Umbilical cord (tissue), 1 donor: ENCODE measurements at regions not wholly inside any gene's neighbourhood (a gene's known extent, or its start where the extent isn't known, plus 50 kb on each side); places are given as distances from the start of the nearest gene placed in this dataset.

Experiments used
- DNase-seq: peaks from one replicate; pipeline ENCODE4 v3.0.0-alpha.2; 2015; ENCODE audit warnings: low spot score

- DNase-seq: no peak
Measured at GRCh38 chr20:54362283-54362682, 113.1 kb upstream of the DOK5 start.

DNA sequence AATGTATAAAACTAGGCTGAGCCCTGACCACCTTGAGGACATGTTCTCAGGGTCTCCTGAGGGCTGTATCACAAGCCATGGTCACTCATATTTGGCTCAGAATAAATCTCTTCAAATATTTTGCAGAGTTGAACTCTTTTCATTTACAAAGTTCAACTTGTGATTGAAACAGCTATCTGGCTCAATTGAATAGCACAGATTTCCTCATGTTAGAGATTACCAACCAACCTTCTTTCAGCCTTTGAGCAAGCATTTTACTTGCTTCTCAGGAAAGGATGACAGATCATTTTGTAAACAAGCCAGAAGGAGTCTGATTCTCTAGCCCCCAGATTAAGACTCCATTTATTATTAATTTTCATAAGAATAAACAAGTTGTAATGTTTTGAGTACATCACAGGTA is 111.0 kb upstream of the DOK5 start:
- no peak for DNase-seq

DNA sequence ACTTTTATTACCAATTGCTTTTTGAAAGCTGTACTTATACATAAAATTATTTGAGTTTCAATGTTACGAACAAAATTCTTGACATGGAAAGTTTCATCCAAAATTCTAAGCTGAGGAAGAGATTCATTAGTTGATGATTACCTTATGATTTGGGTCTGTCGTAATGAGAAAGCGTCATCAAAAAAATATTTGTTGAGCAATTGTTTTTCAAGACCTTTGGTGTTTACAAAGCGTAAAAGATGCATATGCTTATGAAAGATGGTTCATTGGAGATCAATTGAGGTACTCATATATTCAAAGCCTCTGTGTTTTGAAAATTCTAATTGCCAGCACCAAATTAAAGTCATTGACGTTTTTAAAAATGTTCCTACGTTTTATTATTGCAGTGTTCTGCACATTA is 110.5 kb upstream of the DOK5 start:
- no peak for DNase-seq

- DNase-seq: no peak
Measured at GRCh38 chr20:54366669-54367344, 108.6 kb upstream of the DOK5 start.

DNA sequence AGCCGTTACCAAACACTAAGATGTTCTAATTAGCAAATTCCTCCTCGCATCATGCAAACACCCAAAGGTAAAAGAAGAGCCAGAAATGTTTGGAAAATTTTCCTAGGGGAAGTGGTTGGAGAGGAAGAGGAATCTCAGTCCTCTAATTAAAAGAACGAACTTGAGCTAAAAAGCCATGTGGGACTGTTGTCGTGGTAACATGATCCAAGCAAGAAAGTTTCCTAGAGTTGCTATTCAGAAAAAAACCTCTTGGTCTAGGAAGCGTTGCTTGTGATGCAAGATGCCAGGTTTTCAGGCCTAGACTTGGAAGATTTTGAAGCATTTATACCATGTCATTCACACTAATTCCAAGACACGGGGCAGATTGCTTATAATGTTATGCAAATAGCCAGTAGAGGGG is 106.8 kb upstream of the DOK5 start:
- no peak for DNase-seq

DNA sequence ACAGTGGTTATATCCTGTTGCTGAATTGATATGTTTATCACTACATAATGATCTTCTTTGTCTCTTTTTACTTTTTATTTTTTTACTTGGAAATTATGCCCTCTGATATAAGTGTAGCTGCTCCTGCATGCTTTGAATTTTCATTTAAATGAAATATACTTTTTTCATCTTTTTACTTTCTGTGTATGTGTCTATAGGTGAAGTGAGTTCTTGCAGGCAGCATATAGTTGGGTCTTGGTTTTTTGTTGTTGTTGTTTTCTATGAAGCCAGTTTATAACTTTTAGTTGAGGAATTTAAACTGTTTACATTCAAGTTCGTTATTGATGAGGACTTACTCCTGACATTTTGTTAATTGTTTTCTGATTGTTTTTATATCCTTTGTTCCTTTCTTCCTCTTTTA is 103.1 kb upstream of the DOK5 start:
- no peak for DNase-seq

DNA sequence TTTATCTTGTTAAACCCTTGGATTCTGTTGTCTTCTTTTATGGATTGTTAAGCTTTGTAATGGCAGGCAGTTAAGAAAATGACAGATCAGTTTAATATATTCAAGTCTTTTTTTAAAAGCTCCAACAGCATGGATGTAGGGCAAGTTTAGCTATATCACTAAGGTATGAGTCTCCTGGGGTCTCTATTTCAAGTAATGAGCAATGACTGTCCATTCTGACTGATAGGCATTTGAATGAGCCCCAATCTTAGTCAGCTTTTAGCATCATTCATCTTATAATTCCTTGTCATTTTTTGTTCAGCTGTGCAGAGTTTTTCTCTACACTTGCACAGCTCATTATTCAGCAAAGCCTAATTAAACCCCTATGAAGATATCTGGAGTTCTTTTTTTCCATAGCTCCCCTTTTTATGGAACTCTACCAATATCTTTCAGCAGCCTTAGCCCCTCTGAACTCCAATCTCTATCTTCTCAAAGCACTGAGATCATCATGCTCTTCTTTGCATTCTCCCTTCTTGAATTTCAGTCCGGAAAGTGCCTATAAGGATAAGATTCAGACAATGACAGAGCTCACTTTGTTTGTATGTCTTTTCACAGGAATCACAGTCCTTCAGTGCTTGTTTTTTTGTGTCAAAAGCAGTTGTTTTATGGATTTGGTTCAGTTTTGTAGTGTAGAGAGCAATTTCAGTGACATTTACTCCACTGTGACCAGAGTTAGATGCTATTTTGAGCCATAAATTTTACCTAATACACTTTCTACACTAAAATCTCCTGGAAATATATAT is 97.2 kb upstream of the DOK5 start:
- peak; percentile 2 for DNase-seq

GRCh38 chr20:54379893-54380584 is 95.4 kb upstream of the DOK5 start:
- DNase-seq: no peak

GRCh38 chr20:54382419-54382818 is 93.0 kb upstream of the DOK5 start:
- no peak for DNase-seq

DNA sequence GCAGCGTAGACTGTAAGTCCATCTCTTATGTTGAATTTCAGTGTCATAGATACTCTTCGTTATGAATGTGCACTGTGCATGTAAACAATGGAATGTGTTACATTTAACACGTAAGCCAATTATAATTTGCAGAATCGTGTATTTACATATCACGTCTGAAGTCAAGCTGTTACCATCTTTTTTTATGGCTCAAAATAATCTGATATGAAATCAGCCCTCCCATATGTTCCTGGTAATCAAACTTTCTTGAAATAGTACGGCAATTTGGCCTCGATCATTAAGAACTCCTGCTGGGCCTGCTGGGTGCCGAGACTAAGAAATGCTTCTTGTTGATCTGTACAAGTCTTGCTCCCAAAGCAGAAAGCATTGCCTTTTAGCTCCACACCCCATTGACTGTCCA is 89.6 kb upstream of the DOK5 start:
- DNase-seq: no peak

DNA sequence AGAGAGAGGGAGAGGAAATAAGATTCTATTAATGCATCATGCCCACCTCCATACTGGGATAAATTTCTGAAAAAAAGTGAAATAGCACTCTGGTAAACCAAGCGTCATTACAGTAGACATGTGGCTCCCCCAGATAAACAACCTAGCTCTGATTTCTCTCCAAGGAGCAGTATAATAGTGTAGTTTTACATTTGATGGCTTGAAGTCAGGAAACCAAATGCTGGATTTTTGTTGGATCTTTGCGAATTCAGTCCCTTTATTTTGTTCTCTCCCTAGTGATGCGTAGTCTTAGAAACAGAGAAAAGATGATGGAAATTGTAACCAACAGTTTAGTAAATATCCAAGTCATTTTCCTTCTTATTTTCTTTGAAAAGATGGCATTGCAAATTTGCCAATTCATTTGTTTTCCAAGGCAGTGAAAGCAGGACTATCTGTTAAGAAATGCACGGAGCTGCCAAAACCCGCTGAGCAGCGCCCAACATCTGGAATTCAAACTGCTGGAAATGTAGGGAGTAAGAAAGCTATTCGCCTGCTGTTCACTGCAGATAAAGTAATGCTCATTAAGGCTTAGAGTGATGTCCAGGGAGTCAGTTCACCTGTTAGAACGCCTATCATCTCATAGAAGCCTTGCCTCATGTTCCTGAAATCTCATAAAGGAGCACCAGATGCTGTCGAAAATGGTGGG is 85.7 kb upstream of the DOK5 start:
- DNase-seq: no peak

DNA sequence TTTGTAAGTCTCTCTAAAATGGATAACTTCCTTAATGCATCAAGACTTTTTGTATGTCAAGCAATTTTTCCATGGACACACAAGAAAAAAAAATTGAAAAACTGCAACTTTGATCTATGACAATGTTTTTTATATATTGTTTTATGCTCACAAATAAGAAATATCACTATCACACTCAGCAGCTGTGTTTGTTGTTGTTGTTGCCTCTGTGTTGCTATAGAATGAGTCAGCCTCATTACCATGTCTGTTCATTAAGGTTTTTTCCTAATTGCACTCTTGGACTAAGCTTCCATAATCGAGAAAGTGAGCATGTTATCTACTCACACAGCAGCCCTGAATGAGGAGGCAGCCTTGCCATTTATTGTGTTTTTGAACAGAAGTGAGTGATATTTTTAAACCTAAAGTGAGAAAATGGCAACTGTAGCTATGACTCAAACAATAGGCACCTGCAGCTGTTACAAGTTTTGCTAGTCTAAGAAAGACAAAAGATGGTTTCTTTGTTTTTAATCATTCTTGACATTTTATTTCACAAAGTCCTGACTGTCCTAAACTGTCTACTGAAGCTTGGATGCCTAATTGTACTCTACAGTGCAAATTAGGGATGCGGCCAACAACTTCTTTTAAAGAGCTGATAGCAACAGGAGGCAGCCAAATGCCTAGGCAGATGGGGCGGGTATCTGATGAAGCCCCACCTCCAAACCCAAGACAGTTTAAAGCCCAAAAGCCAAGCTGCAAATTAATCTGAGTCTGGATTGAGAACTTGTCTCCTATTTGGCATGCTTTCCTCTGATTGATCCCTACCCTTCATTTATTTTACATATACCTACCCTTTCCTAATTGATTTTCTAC is 77.9 kb upstream of the DOK5 start:
- no peak for DNase-seq

- DNase-seq: no peak
Measured at GRCh38 chr20:54398814-54399213, 76.6 kb upstream of the DOK5 start.

- no peak for DNase-seq
Measured at GRCh38 chr20:54405540-54405939, 69.9 kb upstream of the DOK5 start.

DNA sequence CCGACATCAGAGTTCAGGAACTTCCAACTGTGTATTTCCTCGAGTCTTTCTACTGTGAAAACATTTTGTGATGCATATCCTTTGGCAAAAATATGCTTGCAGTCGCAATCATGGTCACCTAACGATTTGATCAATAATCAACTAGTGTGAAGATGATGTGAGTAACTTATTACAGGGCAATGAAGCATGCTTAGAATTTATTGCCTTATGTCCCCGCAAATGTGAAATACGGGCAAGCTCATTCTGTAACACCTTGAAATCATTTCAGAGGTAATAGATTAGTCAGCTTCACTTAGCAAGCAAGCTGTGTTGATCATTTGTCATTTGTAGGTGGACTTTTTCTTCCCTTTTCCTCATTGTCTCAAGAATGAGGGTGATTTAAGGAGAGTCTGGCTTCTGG is 67.9 kb upstream of the DOK5 start:
- DNase-seq: no peak

GRCh38 chr20:54415967-54416366 is 59.4 kb upstream of the DOK5 start:
- DNase-seq: no peak

- DNase-seq: no peak
Measured at GRCh38 chr20:54416770-54417169, 58.6 kb upstream of the DOK5 start.

DNA sequence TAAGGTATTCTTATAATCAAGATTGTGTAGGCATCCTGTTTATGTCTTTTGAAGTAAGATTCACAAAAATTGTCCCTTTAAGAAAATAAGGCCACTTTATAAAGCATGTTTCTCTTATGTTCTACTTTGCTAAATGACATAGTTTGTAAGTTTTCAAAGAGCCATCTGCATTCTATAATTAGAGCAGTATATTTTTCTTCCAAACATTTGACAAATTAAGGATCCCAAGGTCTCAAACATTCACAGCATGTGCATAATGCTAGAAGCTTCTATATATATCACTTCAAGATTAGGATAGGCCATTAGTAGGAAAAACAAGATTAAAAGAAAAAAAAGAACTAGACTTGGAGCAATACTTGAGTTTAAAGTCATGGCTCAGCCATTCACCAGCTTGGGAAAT is 55.9 kb upstream of the DOK5 start:
- DNase-seq: no peak
